Activated CD4-positive, alpha-beta T cell treated with anti-CD3 and anti-CD28 coated beads for 48 hours (primary cell): ENCODE measurements at regions not wholly inside any gene's neighbourhood (a gene's known extent, or its start where the extent isn't known, plus 50 kb on each side); places are given as distances from the start of the nearest gene placed in this dataset.
"Not testable (repeated sequence)": the region's sequence is repeated elsewhere in the genome, so short reads cannot be mapped to it uniquely, and the experiment has no call there.

Source experiments
- DNase-seq: peaks from one replicate; pipeline ENCODE4 v3.0.0-alpha.2; 2020

DNA sequence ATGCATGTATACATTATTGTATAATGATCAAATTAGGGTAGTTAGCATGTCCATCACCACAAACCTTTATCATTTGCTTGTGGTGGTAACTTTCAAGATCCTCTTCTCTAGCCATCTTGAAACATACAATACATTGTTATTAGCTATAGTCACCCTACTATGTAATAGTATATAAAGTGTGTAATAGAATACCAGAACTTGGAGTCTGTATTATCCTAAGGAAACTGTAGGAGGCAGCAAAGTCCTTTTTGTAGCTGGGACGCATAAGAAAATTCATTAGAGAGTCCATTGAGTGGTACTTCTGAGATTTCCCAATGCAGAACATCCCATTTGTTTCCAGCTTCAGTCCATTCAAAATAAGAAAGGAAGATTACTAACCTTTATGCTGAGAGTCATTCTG, 325.9 kb upstream of the LRFN5 start:
- DNase-seq: no peak

DNA sequence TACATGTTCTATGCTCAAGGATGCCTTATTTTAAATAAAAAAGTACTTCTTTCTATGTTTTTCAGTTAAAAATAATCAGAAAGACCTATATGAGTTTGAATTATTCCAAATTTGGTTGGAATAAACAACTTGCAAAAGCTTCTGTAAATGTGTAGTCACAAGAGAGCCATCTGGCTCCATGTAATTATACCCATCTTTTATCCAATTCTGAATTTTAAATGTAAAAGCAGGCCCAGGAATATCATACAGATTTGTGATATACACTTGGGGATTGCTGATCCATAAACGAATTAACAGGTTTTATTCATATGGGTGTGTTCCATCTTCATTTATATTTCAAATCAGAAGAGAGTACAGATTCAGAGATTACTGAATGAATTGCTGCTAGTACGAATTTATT, 329.2 kb upstream of the LRFN5 start:
- DNase-seq: no peak

DNA sequence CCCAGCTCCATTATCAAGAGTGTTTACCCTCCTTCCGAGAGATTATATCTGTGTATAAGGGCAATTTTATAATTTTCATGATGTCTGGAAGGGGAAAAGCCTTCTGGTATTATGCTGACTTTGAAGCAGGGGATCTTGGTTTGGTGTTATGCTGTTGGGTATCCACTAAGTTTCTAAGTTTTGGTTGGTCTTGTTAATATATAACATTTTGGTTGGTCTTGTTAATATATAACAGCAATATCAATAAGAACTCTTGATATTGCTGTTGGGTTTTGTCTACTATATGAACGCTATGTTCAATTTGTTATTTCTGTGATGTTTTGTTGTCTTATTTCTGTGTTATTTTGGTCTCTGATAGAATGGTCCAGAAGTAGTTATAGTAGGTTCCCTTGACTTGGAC, 349.2 kb upstream of the LRFN5 start:
- DNase-seq: no peak

DNA sequence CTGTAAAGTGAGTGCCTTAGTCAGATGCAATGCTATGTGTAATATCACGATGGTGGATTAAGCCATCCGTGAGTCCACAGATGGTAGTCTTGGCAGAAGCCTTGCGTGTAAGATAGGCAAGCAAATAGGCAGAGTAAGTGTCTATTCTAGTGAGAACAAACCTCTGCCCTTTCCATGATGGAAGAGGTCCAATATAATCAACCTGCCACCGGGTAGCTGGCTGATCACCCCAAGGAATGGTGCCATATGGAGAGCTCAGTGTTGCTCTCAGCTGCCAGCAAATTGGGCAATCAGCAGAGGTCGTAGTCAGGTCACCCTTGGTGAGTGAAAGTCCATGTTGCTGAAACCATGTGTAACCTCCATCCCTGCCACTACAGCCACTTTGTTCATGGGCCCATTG, 371.2 kb upstream of the LRFN5 start:
- no peak for DNase-seq

DNA sequence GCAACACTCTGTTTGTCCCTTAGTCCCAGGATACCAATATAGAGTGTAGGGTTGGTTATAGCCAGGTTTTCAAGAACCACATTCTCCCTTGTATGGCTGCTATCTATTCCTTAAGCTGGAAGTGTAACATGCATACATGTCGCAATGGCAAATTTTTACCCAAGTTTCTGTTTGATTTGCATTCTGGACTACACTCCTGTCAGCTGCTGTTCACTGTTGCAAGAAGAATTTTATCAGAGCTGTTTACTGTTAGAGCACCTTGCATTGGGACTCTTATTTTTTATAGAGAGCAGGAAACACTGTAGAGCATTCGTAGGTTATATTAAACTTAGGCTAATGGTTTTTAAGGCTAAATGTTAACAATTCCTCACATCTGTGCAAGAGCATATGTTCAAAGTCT, 376.0 kb upstream of the LRFN5 start:
- DNase-seq: no peak

DNA sequence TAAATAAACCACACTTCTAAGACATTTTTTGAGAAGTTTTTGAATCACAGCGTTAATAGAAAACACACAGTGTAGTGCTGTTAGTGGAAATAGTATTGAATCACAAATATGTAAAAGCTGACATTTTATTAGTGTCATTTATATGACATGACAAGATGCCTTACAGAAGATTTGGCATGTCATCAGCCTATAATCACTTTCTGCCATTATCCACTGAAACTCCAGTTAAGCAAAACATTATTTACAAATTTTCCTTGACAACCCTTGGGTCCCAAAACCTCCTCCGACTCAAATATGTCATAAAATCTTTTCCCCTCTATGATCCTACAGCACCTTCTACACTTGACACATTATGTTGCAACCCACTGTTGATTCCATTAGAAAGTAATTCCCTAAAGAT, 376.9 kb upstream of the LRFN5 start:
- no peak for DNase-seq

DNA sequence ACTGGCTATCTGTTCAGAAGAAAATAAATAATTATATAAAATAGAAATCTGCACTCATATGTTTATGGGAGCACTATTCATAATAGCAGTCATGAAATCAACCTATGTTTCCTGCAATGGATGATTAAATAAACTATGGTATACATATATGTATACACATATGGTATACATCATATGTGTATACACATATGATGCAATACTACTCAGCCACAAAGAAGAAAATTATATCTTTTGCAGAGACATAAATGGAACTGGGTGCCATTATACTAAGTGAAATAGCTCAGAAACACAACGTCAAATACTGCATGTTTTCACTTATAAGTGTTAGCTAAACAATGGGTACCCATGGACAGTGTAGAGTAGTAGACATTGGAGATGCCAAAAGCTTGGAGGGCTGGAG, 381.2 kb upstream of the LRFN5 start:
- DNase-seq: no peak

DNA sequence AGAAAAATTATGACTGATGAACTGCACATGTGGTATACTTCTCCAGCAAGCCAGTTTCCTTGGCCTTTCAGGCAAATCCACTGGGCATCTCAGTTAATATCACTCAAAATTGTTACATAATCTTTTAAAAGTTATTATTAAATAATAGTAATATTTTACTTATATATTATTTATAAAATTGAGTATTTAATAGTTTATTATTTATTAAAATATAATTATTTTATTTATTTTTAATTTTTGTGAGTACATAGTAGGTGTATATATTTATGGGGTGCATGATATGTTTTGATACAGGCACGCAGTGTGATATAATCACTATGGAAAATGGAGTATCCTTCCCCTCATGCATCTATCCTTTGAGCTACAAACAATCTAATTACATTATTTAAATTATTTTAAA, 384.1 kb upstream of the LRFN5 start:
- DNase-seq: no peak

DNA sequence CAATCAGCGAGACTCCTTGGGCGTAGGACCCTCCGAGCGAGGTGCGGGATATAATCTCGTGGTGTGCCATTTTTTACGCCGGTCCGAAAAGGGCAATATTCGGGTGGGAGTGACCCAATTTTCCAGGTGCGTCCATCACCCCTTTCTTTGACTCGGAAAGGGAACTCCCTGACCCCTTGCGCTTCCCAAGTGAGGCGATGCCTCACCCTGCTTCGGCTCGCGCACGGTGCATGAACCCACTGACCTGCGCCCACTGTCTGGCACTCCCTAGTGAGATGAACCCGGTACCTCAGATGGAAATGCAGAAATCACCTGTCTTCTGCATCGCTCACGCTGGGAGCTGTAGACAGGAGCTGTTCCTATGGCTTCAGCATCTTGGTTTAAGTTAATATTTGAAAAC, 391.7 kb upstream of the LRFN5 start:
- DNase-seq: not testable (repeated sequence)

DNA sequence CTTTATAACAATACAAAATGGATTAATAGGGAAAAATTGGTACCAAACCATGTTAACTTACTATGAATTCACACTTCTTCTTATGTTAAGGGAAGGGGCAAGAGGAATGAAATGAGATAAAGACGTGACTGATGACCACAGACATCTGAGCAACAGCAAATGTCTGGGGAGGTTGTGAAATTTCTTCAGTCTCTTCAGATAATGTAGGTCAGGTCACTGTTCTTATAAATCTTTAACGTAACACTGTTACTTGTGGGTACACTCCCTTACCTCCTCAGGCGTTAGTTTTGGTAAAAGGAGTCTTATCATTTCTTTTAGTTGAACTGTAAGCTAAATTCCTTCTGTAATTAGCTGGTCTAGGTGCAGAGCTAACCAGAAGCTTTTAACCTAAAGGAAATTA, 405.0 kb upstream of the LRFN5 start:
- DNase-seq: no peak

DNA sequence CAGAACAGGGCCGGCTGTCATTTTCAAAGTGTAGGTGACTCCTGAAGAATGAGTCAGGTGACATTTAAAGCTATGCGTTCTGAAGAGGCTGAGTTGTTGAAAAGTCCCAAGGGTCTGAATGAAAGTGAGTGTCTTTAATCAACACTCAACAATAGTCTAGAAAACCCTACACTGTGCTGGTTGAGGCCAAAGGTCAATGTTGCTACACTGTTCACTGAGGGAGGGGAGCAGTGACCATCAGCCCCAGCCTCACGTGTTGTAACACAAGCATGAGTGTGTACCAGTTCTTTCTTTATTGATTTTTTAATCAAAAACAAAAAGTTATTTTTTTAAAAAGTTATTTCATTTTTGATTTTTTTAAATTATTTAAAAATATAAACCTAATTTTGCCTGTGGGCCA, 418.8 kb upstream of the LRFN5 start:
- no peak for DNase-seq

DNA sequence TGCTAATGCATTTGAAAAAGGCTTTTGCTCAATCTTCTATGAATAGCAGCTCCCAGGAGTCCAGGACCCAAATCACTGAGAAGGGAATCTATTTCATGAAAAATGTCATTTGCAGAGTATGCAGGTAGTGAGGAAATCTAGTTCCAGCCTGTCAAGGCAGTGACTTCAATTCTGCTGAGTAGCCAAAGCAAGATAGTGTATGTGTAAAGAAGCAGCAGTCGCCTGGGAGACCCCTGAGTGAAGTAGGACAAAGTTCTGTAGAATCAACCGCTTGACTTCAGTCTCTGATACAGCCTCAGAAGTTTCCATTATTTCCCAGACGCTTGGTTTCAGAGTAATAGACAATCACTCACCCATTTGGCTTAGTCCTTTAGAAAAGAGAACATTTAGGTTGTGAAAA, 435.6 kb upstream of the LRFN5 start:
- DNase-seq: no peak

DNA sequence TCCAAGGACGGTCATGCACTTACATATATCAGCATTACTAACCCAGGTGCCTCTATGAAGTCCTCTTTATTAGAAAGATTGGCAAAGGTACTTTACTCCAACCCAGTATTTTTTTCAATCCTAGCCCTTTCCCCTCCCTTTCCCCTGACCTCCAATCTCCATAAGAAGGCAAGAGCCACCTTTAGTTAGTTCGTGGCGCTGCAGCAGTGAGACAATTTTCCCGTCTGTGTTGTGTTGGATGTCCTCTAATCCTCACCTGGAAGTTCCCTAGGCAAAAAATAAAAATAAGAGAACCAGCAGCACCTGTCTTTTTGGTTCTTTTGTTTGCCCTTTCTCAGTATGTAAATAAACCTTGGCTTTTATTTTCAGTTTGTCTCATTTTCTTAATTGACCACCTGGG, 439.6 kb upstream of the LRFN5 start:
- DNase-seq: no peak

DNA sequence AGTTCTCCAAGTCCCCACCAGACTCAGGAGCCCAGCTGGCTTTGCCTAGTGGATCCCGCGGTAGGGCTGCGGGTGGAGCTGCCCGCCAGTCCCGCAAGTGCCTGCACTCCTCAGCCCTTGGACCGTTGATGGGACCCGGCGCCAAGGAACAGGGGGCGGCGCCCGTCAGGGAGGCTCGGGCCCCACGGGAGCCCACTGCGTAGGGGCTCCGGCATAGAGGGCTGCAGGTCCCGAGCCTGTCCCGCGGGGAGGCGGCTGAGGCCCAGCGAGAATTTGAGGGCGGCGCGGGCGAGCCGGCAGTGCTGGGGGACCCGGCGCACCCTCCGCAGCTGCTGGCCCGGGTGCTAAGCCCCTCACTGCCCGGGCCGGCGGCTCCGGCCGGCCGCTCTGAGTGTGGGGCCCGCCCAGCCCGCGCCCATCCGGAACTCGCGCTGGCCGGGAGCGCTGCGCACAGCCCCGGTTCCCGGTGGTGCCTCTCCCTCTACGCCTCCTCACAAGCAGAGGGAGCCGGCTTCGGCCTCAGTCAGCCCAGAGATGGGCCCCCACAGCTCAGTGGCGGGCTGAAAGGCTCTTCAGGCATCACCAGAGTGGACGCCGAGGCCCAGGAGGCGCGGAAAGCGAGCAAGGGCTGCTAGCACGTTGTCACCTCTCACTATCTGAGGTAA, 452.4 kb upstream of the LRFN5 start:
- DNase-seq: no peak

DNA sequence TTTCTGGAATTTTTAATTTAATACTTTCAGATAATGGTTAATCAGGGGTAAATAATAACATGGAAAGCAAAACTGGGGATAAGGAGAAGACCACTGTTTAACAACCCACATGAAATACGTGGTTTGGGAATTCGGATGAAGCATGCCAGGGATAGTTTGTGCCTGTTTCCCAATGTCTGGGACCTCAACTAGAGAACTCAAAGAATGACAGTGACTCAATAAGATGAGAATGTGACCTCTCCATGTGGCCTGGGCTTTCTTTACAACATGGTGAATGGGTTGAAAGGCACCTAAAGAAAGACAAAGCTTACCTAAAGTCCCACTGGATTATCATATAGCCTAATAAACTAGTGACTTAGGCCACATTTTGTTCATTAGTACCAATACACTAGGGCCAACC, 460.3 kb upstream of the LRFN5 start:
- no peak for DNase-seq

DNA sequence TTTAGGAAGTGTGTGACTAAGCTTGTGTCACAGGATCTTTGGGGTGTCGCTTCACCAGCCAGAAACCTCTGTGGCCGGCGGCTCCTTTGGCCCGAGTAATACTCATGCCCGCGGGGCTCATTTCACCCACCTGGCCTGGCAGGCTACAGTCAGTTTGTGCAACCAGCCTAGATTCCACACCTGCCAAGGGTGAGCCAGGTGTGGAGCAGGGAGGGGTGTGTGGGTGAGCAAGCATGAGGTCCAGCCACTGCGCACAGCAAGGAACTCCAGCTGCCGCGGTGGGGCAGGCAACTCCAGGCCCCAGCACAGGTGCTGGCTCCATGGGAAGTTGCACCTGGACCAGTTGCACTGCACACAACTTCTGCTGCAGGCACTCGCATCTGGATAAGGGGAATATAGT, 462.3 kb upstream of the LRFN5 start:
- DNase-seq: no peak

DNA sequence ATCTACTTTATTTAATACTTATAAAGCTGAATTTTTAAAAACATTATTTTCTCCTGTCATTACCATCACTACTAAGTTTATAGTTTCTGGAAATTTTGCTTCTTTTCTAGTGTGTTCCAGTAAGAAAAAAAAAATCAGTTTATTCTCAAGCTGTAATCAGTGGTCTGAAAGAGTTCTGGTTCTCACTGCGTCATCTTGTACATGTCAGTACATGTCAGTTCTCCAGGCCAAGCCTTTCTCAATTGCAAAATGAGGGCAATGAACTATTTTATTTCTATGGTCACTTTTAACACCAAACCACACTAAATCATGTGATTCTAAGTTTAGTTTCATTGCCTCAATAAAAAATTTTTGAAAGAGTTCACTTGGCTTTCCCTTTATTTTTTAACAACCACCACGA, 468.9 kb upstream of the LRFN5 start:
- no peak for DNase-seq

DNA sequence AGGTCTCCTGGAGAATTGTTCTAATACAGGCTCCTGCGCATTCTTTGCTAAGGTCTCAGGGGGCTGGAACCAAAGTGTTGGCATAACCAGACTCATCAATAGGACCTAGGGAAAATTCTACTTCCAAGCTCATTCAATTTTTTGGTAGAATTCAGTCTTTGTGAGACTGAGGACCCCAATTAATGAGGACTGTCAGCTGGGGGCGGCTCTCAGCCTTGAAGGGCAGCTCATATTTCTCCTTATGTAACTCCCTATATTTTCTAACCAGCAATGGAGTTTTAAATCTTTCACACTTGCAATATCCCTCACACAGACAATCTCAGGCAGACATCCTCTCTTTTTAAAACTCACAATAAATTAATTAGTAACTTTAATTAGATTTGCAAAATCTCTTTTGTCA, 476.4 kb upstream of the LRFN5 start:
- no peak for DNase-seq

DNA sequence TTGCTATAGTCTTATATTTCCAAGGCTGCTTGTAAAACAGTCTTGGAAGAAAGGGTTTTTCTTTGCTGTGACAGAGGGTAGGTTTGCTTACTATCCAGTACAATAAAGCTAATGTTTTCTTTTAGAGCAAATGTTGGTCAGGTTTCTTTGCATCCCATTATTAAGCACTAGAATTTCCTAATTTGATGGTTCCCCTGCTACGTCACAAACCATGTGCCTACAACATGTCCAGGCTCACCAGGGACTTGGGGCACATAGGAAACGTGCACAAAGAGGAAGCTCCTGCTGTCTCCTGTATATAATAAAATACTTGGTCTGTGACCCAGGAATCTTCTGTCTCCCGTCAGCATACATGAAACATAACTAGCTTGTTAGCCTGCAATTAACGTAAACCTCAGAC, 486.3 kb upstream of the LRFN5 start:
- DNase-seq: no peak

DNA sequence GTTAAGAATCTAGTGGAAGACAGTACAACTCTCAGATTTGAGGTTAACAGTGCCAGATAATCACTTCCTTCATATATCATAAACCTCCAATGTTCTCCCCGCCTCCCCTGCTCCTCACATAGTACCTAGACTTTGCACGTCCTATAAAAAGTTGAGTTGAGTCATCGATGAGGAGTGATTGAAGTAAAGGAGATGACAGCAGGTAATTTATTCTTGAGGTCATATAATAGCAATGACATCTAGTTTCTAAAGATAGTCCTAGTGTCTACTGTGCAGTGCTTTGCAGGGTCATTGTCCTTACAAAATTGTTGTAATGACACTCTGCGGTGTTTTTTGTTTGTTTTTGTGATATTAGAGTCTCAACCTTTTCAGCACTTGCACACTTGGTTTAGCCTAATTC, 510.5 kb upstream of the LRFN5 start:
- no peak for DNase-seq

DNA sequence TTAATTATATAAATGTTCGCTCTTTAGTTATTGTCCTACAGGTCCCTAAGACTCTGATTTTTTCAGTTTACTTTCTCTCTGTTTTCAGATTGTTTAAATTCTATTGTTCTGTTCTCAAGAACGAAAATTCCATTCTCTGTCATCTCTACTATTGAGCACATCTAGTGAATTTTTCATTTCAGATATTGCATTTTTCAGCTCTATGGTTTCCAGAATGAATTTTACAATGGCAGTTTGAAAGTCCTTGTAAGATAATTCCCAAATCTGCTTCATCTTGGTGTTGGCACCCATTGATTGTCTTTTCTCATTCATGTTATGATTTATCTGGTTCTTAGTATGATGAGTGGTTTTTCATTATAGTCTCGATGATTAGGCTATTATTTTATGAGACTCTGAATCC, 519.6 kb upstream of the LRFN5 start:
- no peak for DNase-seq

DNA sequence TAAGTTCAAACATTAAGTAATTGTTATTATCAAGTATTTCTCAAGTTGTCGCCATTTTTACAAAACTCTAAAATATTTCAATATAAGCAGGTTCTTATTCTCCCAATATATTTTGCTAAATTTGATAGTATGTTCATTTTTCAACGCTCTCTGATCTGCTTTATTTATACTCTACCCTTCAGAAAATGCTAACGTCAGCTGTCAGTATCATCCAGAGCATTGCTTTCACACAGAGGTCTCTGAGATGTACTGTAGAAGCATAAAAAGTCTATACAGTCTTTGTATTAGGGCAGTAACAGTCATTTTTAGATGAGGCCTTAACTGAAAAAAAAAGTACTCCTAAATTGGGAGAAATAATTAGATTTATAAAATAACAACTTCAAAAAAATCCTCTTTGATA, 533.1 kb upstream of the LRFN5 start:
- no peak for DNase-seq

DNA sequence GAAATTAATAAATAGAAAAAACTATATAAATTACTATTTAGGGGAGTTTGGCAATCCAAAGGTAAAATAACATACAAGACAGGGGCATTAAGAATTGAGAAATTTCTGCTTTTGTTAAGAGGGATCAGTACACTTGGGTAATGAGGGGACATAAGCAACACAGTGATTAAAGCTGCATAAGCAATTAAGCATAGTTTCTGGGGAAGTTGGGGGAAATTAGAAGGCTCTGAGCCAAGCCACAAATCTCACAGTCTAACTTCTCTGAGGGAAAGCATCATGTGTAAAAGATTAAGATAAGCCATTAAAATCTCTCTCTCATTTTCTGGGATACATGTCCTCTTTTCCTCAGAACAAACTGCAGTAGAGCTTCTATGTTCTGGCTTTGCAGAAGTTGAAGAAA, 533.9 kb upstream of the LRFN5 start:
- DNase-seq: no peak

DNA sequence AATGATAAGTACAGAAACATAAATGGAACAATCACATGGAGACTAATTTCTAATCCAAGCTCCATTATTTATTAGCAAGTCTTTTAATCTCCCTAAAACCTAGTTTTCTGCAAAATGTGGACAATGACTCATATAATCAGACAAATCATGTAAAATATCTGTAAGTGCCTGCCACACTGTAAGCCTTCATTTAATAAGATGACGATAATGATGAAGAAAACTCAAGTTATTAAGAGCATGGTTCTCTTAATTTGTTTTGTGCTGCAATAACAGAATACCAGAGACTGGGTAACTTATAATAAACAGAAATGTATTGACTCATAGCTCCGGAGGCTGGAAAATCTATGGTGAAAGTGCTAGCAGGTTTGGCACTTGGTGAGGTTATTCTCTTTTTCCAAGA, 535.3 kb upstream of the LRFN5 start:
- DNase-seq: no peak

DNA sequence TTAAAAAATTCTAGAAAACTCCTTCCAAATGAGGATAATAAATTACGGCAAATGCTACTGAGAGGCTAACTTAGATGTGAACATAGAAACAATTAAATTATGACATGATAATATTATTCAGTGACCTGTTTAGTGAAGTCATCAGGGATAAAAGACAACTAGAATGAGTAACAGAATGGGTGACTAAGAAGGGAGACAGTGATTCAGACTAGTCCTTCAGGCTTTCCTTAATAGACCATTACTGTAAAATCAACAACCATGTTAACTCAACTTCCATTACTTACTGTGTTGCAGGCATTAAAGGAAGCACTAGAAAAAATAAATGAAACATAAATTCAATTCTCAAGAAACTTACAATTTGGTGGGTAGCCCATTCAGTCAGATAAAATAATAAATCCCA, 543.9 kb upstream of the LRFN5 start:
- no peak for DNase-seq

DNA sequence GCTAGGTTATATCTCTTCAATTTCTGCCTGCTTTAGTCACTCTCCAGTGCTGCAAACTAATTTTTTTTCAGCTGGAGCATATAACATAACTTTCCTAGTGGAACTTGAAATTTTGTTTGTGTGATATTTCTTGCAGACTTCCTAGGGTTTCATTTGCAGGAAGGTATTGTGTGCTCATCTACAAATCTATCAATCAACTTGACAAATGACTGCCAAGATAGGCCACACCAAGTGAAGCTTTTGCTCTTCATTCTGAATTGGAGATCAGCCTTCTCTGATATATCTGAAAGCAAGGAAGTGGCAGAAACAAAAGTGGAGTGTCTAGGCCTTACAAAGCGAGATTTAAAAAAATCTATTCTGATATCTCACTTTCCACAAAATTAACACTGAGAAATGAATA, 551.1 kb upstream of the LRFN5 start:
- no peak for DNase-seq
